ENCODE measurements at regions not wholly inside any gene's neighbourhood (a gene's known extent, or its start where the extent isn't known, plus 50 kb on each side); places are given as distances from the start of the nearest gene placed in this dataset.

DNA sequence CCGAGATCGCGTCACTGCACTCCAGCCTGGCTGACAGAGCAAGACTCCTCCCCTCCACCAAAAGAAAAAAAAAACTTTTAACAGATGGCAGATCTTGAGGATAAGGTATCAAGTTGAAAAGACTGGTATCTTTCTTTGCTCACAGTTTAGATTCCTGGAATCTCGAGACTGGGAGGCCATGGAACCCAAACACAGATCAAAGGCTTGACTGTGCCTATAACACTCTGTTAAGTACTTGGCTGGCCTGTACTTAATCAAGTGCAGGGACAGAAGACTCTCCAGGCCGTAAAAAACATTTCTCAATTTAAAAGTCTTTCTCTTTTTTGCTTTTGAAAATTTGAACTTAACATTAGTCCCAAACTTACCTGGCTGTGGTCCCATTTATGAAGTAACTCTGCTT lies 107.1 kb upstream of the ZNF516 start:
- TF ChIP-seq NFRKB (IDR thresholded peaks at IDR 0.05) (no peak), TARDBP (IDR thresholded peaks at IDR 0.05) (no peak), BHLHE40 (IDR thresholded peaks at IDR 0.05; ENCODE audit: borderline replicate concordance) (no peak), ZNF384 (IDR thresholded peaks at IDR 0.05) (no peak)
